CD14-positive monocyte (primary cell): ENCODE measurements at regions not wholly inside any gene's neighbourhood (a gene's known extent, or its start where the extent isn't known, plus 50 kb on each side); places are given as distances from the start of the nearest gene placed in this dataset.

Experiments used
- DNase-seq, 3 donors: peaks; one replicate each; pipeline ENCODE4 v3.0.0-alpha.2; 2011 to 2022
- H2AFZ ChIP-seq: 2 replicates; pipeline ENCODE4 v1.6.0; 2012; ENCODE audit warnings: mild to moderate bottlenecking, low read depth, low read length, inconsistent platforms; ENCODE audit not compliant: insufficient read depth, poor library complexity, severe bottlenecking
- H3K27ac ChIP-seq, 2 donors: 1 replicate in 1 of 2; 2 replicates in 1 of 2; pipeline ENCODE4 v1.5.1; 2012 to 2013; ENCODE audit warnings: low read length in 2 of 2, control low read depth in 1 of 2, inconsistent platforms in 1 of 2, low read depth in 1 of 2, mild to moderate bottlenecking in 1 of 2
- H3K27me3 ChIP-seq, 2 donors: one replicate each; pipeline versions ENCODE4 v1.6.0 to v1.6.1; 2011 to 2013; ENCODE audit warnings: low read length in 2 of 2; ENCODE audit not compliant: control insufficient read depth in 2 of 2, insufficient read depth in 2 of 2
- H3K36me3 ChIP-seq, 2 donors: replicated peaks in 1 of 2; 1 replicate in 1 of 2; 2 replicates in 1 of 2; pipeline versions ENCODE4 v1.5.1 to v1.6.1; 2012 to 2013; ENCODE audit warnings: low read length in 2 of 2, control low read depth in 1 of 2, inconsistent platforms in 1 of 2, mild to moderate bottlenecking in 1 of 2; ENCODE audit not compliant: insufficient read depth in 2 of 2, control insufficient read depth in 1 of 2
- H3K4me1 ChIP-seq, 2 donors: 1 replicate in 1 of 2; 2 replicates in 1 of 2; pipeline versions ENCODE4 v1.5.1 to v1.6.1; 2012 to 2013; ENCODE audit warnings: low read length in 2 of 2, control low read depth in 1 of 2, inconsistent platforms in 1 of 2, mild to moderate bottlenecking in 1 of 2, moderate library complexity in 1 of 2; ENCODE audit not compliant: insufficient read depth in 2 of 2, control insufficient read depth in 1 of 2
- H3K4me2 ChIP-seq: replicated peaks from 2 replicates; pipeline ENCODE3; 2012; ENCODE audit warnings: low read length, moderate library complexity, mild to moderate bottlenecking; ENCODE audit not compliant: poor library complexity, severe bottlenecking; ENCODE audit errors: extremely low read depth
- H3K4me3 ChIP-seq, 3 experiments: fragments of 200-600 bp in 1 of 3; sonication (generic) in 1 of 3; replicated peaks in 1 of 3; 1 replicate in 2 of 3; 2 replicates in 1 of 3; pipeline ENCODE4 v1.5.1; 2011 to 2013; ENCODE audit warnings: low read length in 3 of 3, mild to moderate bottlenecking in 3 of 3, control low read depth in 2 of 3, low read depth in 2 of 3, inconsistent platforms in 1 of 3, moderate library complexity in 1 of 3
- H3K79me2 ChIP-seq: 2 replicates; pipeline ENCODE4 v1.6.0; 2012; ENCODE audit warnings: mild to moderate bottlenecking, control low read depth, inconsistent platforms, low read length, moderate library complexity; ENCODE audit not compliant: insufficient read depth
- H3K9ac ChIP-seq: 2 replicates; pipeline ENCODE4 v1.6.0; 2017; ENCODE audit warnings: low read length, mild to moderate bottlenecking; ENCODE audit not compliant: insufficient read depth, poor library complexity, severe bottlenecking
- H3K9me3 ChIP-seq, 2 donors: replicated peaks in 1 of 2; 1 replicate in 1 of 2; 2 replicates in 1 of 2; pipeline versions ENCODE4 v1.5.1 to v1.6.1; 2012 to 2013; ENCODE audit warnings: low read length in 2 of 2, control low read depth in 1 of 2; ENCODE audit not compliant: control insufficient read depth in 1 of 2, insufficient read depth in 1 of 2
- H4K20me1 ChIP-seq: 2 replicates; pipeline ENCODE4 v1.6.0; 2012; ENCODE audit warnings: mild to moderate bottlenecking, low read length, control low read depth, moderate library complexity; ENCODE audit not compliant: insufficient read depth
- H3K27ac Mint-ChIP-seq, 7 donors: one replicate each; pipeline ENCODE4 v1.8.0; 2020; ENCODE audit warnings: mild to moderate bottlenecking in 7 of 7, mixed read lengths in 7 of 7, moderate library complexity in 6 of 7, inconsistent platforms in 2 of 7
- H3K27me3 Mint-ChIP-seq, 3 donors: one replicate each; pipeline ENCODE4 v1.8.0; 2021 to 2022; ENCODE audit warnings: low read depth in 3 of 3, mild to moderate bottlenecking in 3 of 3, mixed read lengths in 3 of 3, moderate library complexity in 3 of 3, inconsistent platforms in 1 of 3
- H3K36me3 Mint-ChIP-seq, 2 donors: one replicate each; pipeline ENCODE4 v1.8.0; 2020; ENCODE audit warnings: mixed read lengths in 2 of 2, inconsistent platforms in 1 of 2, mild to moderate bottlenecking in 1 of 2
- H3K4me1 Mint-ChIP-seq: one replicate; pipeline ENCODE4 v1.8.0; 2020; ENCODE audit warnings: mild to moderate bottlenecking, mixed read lengths
- H3K4me3 Mint-ChIP-seq, 2 donors: one replicate each; pipeline ENCODE4 v1.8.0; 2020; ENCODE audit warnings: mild to moderate bottlenecking in 2 of 2, mixed read lengths in 2 of 2, moderate library complexity in 1 of 2
- H3K9me3 Mint-ChIP-seq, 7 donors: one replicate each; pipeline ENCODE4 v1.8.0; 2020 to 2022; ENCODE audit warnings: mixed read lengths in 7 of 7, mild to moderate bottlenecking in 6 of 7, moderate library complexity in 6 of 7, inconsistent platforms in 2 of 7
- WGBS: methylation state at CpG from one replicate; pipeline ENCODE4 v1.1.5; 2013; ENCODE audit warnings: missing lambda C conversion rate; ENCODE audit not compliant: insufficient coverage; 5-methylcytosine and 5-hydroxymethylcytosine counted together
- intact Hi-C, 2 donors: fragments of 100-400 bp; cut with micrococcal nuclease; formaldehyde crosslinking; loops; one replicate each; pipeline versions ENCODE4 v1.15.0 to v1.15.1; 2023
- TF ChIP-seq, protein P1 (sequence below): fragments of 200-600 bp; IDR thresholded peaks from one replicate; pipeline ENCODE4 v1.8.0; 2022; ENCODE audit warnings: antibody characterized with exemption, mild to moderate bottlenecking

DNA sequence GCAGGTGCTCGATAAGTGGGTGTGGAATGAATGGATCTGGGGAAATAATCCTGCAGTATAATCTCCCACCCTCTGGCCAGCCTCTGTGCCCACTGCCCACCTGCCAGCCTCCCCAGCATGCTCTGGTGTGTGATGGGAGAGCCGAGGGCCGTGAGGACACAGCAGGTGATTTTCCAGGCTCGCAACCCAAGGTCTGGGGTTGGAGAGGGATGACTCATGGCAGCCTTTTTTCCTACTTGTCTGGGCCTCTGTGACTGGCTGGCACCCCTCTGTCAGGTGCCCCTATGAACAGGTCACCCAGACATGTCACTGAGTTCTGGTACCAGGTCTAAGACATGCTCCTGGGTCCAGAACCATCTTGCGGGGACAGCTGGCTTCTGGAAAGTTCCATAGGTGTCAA, 385.7 kb upstream of the TNRC6C start:
- Histone ChIP-seq H3K36me3 (no peaks in the 10 kb centered on the region), H4K20me1 (no peaks in the 10 kb centered on the region), H2AFZ (no peak overlapping the region), H3K9ac (no peak overlapping the region), H3K27ac (no peak overlapping the region), H3K79me2 (no peaks in the 10 kb centered on the region), H3K4me3 (no peak overlapping the region), H3K4me1 (peaks cover 22% of the 10 kb centered on the region in 2 donors), H3K4me2 (no peak overlapping the region), H3K27me3 (peaks cover 0 to 16% of the 10 kb centered on the region in 2 donors), H3K9me3 (no peaks in the 10 kb centered on the region)
- 90% methylated on average over 2 of the region's 5 CpGs for WGBS
- no peaks in the 10 kb centered on the region for H3K36me3 Mint-ChIP-seq
- TF ChIP-seq, protein P1, sequence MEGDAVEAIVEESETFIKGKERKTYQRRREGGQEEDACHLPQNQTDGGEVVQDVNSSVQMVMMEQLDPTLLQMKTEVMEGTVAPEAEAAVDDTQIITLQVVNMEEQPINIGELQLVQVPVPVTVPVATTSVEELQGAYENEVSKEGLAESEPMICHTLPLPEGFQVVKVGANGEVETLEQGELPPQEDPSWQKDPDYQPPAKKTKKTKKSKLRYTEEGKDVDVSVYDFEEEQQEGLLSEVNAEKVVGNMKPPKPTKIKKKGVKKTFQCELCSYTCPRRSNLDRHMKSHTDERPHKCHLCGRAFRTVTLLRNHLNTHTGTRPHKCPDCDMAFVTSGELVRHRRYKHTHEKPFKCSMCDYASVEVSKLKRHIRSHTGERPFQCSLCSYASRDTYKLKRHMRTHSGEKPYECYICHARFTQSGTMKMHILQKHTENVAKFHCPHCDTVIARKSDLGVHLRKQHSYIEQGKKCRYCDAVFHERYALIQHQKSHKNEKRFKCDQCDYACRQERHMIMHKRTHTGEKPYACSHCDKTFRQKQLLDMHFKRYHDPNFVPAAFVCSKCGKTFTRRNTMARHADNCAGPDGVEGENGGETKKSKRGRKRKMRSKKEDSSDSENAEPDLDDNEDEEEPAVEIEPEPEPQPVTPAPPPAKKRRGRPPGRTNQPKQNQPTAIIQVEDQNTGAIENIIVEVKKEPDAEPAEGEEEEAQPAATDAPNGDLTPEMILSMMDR = no peak
- peaks cover 0 to 4% (median 0%) of the 10 kb centered on the region in 7 donors for H3K9me3 Mint-ChIP-seq
- peaks cover 6 to 31% (median 21%) of the 10 kb centered on the region in 3 donors for H3K27me3 Mint-ChIP-seq
- DNase-seq = no peak
- intact Hi-C loops = no loop called here
- peaks cover 31% of the 10 kb centered on the region for H3K4me1 Mint-ChIP-seq
- no peak overlapping the region for H3K27ac Mint-ChIP-seq
- H3K4me3 Mint-ChIP-seq = peak overlapping the region in 1 of 2 donors; percentile 5

DNA sequence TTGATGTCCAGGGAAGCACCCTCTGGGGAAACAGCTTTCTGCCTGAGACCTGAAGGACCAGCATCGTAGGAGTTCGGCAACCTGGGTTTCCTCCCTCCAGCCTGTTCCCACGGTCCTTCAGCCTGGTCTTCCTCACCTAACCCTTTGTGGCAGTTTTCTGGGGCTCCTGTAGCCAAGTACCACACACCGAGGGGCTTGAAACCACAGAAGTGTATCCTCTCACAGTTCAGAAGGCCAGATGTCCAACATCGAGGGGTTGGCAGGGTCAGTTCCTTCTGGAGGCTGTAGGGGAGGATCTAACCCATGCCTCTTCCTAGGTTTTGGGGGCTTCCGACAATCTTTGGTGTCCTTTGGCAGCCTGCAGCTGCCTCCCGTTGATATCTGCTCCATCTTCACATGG, 381.0 kb upstream of the TNRC6C start:
- no peaks in the 10 kb centered on the region for H3K36me3 ChIP-seq
- no peaks in the 10 kb centered on the region for H3K36me3 Mint-ChIP-seq
- peaks cover 37% of the 10 kb centered on the region for H3K4me1 Mint-ChIP-seq
- H3K4me3 ChIP-seq = no peak overlapping the region
- no peaks in the 10 kb centered on the region for H4K20me1 ChIP-seq
- no peak overlapping the region for H3K27ac ChIP-seq
- H3K79me2 ChIP-seq = no peaks in the 10 kb centered on the region
- intact Hi-C loops = no loop called here
- peaks cover 2 to 10% (median 5%) of the 10 kb centered on the region in 3 donors for H3K27me3 Mint-ChIP-seq
- no peak overlapping the region for H3K4me2 ChIP-seq
- 85% methylated on average over 5 of the region's 7 CpGs for WGBS
- DNase-seq = no peak
- peaks cover 26 to 29% of the 10 kb centered on the region in 2 donors for H3K4me1 ChIP-seq
- H3K9me3 Mint-ChIP-seq = no peaks in the 10 kb centered on the region
- H3K27me3 ChIP-seq = peaks cover 0 to 1% of the 10 kb centered on the region in 2 donors
- TF ChIP-seq, protein P1 = no peak
- no peak overlapping the region for H3K4me3 Mint-ChIP-seq
- no peak overlapping the region for H2AFZ ChIP-seq
- H3K9me3 ChIP-seq = no peaks in the 10 kb centered on the region
- no peak overlapping the region for H3K27ac Mint-ChIP-seq
- no peak overlapping the region for H3K9ac ChIP-seq
